ENCODE measurements at regions not wholly inside any gene's neighbourhood (a gene's known extent, or its start where the extent isn't known, plus 50 kb on each side); places are given as distances from the start of the nearest gene placed in this dataset.

GRCh38 chr4:127049526-127049925 lies 583.2 kb upstream of the INTU start:
- TF ChIP-seq POLR2A (IDR thresholded peaks at IDR 0.05; ENCODE audit: insufficient read depth in 1 of 2, low read depth in 2 of 2, low read length in 2 of 2) (no peak), GABPB1 (CRISPR knock-in tag; IDR thresholded peaks at IDR 0.05) (no peak), CTCF (CRISPR knock-in tag; IDR thresholded peaks at IDR 0.05) (no peak), EZH2 (conservative IDR thresholded peaks at IDR 0.05; ENCODE audit: low read depth, low read length) (no peak), CREM (IDR thresholded peaks at IDR 0.05) (no peak), CREM (CRISPR knock-in tag; IDR thresholded peaks at IDR 0.05) (no peak), ZFAT (CRISPR knock-in tag; conservative IDR thresholded peaks at IDR 0.05) (no peak), ZNF7 (CRISPR knock-in tag; IDR thresholded peaks at IDR 0.05) (no peak), PAX8 (CRISPR knock-in tag; IDR thresholded peaks at IDR 0.05; ENCODE audit: borderline replicate concordance) (no peak), DBP (CRISPR knock-in tag; IDR thresholded peaks at IDR 0.05; ENCODE audit: not compliant biosample characterization) (no peak), KAT2B (IDR thresholded peaks at IDR 0.05; ENCODE audit: borderline replicate concordance, low read depth, low read length) (no peak), NR1H2 (CRISPR knock-in tag; IDR thresholded peaks at IDR 0.05; ENCODE audit: borderline replicate concordance, low read depth) (no peak)
